T47D (cell line): ENCODE measurements at regions not wholly inside any gene's neighbourhood (a gene's known extent, or its start where the extent isn't known, plus 50 kb on each side); places are given as distances from the start of the nearest gene placed in this dataset.
A peak's percentile ranks its signal among the peaks of the same experiment; 100 is the strongest.
"Not testable (repeated sequence)": the region's sequence is repeated elsewhere in the genome, so short reads cannot be mapped to it uniquely, and the experiment has no call there.

Experiments
- DNase-seq, 2 experiments: peaks; one replicate each; pipeline versions ENCODE4 v3.0.0 to v3.0.0-alpha.2; 2011 to 2012; ENCODE audit warnings: low read depth in 1 of 2, low spot score in 1 of 2
- JUND ChIP-seq: IDR thresholded peaks from 2 replicates; pipeline ENCODE4 v1.6.1; 2012; ENCODE audit warnings: low read depth
- in situ Hi-C: cut with HindIII; loops from 2 replicates; pipeline ENCODE4 v1.10.0; 2016; ENCODE audit warnings: low sequenced_read_pairs, low pct_unique_long_range_greater_than_20kb

- no peak for TF ChIP-seq JUND
- no peak for DNase-seq
- in situ Hi-C loops, result no loop called here
These were observed 147.0 kb upstream of the PROK2 start for GRCh38 chr3:71931922-71932321.

GRCh38 chr3:71930056-71930991, 145.4 kb upstream of the PROK2 start:
- peak; percentile 18 to 56 for DNase-seq

GRCh38 chr3:71928212-71928611, 143.3 kb upstream of the PROK2 start:
- DNase-seq, result no peak
- no peak for TF ChIP-seq JUND
- in situ Hi-C loops, result no loop called here

More at GRCh38 chr3:71930056-71930991, 145.4 kb upstream of the PROK2 start:
- no peak for TF ChIP-seq JUND
- in situ Hi-C loops, result no loop called here

GRCh38 chr3:71927505-71928066, 142.6 kb upstream of the PROK2 start:
- TF ChIP-seq JUND, result no peak
- DNase-seq, result no peak
- in situ Hi-C loops, result no loop called here

GRCh38 chr3:71926616-71927015, 141.7 kb upstream of the PROK2 start:
- DNase-seq, result no peak
- no peak for TF ChIP-seq JUND
- in situ Hi-C loops, result no loop called here

- TF ChIP-seq JUND, result no peak
- DNase-seq, result peak; percentile 77 to 83
- in situ Hi-C loops, result no loop called here
These were observed 141.3 kb upstream of the PROK2 start for GRCh38 chr3:71926262-71926600.

GRCh38 chr3:71925511-71926261, 140.7 kb upstream of the PROK2 start:
- in situ Hi-C loops, DNase-seq: not testable (repeated sequence)

GRCh38 chr3:71924721-71925120, 139.8 kb upstream of the PROK2 start:
- no peak for TF ChIP-seq JUND
- in situ Hi-C loops, result no loop called here
- no peak for DNase-seq

GRCh38 chr3:71921036-71921435, 136.1 kb upstream of the PROK2 start:
- TF ChIP-seq JUND, result no peak
- in situ Hi-C loops, result no loop called here
- no peak for DNase-seq

- TF ChIP-seq JUND, result no peak
- peak in 1 of 2 experiments; percentile 40 for DNase-seq
- in situ Hi-C loops, result no loop called here
These were observed 134.6 kb upstream of the PROK2 start for GRCh38 chr3:71919572-71919971.

- DNase-seq, result no peak
- in situ Hi-C loops, result no loop called here
- TF ChIP-seq JUND, result no peak
These were observed 132.6 kb upstream of the PROK2 start for GRCh38 chr3:71917545-71917944.

- no peak for TF ChIP-seq JUND
- DNase-seq, result no peak
- in situ Hi-C loops, result no loop called here
These were observed 131.9 kb upstream of the PROK2 start for GRCh38 chr3:71916747-71917369.
